Activated CD8-positive, alpha-beta memory T cell treated with anti-CD3 and anti-CD28 coated beads, Interleukin-2, amount 50 U/mL, for 48 hours (primary cell): ENCODE measurements at regions not wholly inside any gene's neighbourhood (a gene's known extent, or its start where the extent isn't known, plus 50 kb on each side); places are given as distances from the start of the nearest gene placed in this dataset.

Experiments
- DNase-seq: peaks from one replicate; pipeline ENCODE4 v3.0.0-alpha.2; 2020

DNA sequence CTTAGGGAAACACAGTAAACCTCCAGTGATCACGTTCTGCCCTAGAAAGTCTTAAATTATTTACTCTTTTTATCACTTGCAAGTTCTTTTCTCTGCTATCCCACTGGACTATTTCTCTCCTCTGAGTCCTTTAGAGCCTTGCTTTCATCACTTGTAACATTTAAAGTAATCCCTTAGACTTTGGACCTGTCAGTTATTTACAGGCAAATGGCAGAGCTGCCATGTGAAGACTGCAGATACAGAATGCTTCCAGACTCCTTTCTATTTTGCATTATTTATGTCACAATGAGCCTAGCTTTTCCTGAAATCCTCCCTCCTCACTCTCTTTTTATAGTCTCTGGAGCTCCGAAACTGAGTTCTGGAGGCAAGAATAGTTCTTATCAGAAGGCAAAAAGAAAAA, 325.6 kb upstream of the TRIB2 start:
- DNase-seq, result no peak

DNA sequence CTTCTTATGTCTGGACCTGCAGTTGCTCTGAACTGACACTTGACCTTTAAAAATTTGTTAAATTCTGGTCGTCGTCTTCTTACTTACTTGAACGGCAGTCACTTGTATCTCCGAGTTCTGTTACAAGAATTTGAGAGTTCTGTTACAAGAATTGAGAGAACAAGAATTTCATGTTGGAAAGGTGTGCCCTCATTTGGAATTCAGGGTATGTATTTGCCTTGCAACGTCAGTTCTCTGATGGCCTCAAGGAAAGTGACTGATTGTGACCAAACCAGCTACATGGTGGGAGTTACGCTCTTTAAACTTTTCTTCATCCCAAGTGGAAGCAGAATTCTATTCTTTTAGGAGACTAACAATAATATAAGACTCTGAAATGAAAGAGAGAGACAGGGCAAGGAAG, 320.0 kb upstream of the TRIB2 start:
- no peak for DNase-seq

DNA sequence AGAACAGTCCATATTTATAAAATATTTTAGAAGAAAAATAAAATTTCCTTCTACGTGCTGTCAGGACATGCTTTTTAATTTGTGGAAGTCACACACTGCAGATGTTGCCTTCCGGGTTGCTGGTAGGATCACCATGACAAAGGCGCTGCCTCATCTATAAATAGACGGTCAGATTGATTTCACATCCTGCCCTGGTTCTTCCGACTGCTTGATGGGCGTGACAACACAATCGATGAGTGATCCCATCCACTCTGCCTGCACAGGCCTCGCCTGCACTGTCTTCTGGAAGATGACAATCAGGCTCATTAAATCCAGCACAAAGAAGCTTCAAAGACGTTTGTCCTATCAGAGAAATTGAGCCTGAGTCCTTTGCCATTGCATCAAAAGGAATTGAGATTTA, 318.9 kb upstream of the TRIB2 start:
- DNase-seq, result no peak

DNA sequence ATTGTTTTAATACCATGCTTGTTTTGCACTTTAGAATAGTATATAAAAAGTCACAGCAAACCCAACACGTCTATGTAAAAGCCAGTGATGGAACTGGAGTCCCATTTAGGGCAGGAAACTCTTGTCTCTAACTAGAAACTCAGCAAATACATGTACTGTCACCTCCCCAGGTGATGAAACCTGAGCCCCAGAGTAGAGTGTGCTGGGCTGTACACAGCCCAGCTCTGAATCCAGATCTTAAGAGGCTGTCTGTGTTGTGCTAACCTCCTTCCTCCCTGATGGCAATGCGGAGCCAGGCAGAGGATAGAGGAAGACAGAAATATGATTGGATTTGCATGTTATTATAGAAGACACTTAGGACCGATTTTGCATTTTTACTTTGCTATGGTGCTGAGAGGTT, 317.5 kb upstream of the TRIB2 start:
- no peak for DNase-seq

DNA sequence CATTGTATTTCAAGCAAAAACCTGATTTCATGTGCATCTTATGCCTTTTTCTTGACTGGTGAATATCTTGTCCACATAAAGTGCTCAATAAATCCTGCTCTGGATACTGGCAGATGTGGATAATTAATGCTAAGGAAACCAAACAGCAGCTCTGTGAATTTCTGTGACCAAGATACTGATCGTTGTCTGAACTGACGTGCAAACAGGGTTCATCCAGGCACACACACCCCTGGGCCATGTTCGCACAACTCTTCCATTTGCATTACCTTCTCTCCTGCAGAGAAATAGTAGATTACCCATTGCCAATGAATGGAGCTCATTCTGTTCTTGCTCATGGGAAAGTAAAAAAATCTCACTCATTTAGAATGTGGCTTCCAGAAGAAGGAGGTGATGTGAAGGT, 316.2 kb upstream of the TRIB2 start:
- DNase-seq, result no peak

DNA sequence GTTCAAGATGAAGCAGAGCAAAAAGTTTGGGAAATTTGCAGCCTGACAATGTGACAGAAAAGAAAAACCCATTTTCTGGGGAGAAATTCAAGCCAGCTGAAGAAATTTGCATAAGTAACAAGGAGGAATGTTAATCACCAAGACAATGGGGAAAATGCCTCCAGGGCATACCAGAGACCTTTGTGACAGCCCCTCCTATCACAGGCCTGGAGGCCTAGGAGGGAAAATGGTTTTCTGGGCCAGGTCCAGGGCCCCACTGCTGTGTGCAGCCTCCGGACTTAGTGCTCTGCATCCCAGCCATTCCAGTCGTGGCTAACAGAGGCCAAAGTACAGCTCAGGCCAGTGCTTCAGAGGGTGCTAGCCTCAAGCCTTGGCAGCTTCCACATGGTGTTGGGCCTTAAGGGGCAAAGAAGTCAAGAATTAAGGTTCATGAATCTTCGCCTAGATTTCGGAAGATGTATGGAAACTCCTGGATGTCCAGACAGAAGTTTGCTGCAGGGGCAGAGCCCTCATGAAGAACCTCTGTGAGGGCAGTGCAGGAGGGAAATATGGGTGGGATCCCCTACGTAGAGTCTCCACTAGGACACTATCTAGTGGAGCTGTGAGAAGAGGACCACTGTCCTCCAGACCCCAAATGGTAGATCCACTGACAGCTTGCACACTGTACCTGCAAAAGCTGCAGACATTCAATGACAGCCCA, 314.1 kb upstream of the TRIB2 start:
- DNase-seq, result no peak

DNA sequence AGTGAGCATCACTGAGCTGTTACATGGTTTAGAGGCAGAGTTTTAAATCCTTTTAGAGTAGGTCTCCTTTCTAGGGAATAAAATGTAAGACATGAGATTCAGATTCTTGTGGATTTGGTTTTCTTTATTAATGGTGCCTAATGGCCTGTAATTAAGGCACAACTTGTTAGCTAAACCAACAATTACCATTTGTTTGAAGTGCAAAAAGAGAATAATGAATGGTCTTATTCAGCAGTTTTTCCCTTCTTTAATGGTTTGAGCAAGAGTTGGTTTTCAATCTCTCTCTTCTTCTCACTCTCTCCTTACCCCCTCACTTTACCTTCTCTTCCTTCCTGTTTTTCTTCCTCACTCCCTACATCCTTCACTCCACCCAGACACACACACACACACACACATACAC, 312.2 kb upstream of the TRIB2 start:
- no peak for DNase-seq

DNA sequence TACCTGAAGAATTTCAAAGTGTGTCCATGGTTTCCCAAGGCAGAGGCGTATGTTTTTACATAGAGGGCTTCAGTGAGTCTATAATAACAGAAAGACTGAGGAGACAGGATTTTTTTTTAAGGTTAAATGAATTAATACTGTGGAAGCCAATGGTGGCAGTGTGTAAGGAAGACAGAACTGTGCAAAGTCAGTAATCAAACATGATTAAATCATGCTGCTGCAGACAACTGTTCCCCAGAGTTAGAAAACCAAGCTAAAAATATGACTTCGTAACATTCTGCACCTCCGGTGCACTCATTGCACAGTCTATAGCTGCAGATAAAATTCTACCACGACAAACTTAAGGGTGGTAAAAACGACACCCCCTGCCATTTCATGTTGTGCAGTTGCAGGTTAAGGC, 309.6 kb upstream of the TRIB2 start:
- no peak for DNase-seq

DNA sequence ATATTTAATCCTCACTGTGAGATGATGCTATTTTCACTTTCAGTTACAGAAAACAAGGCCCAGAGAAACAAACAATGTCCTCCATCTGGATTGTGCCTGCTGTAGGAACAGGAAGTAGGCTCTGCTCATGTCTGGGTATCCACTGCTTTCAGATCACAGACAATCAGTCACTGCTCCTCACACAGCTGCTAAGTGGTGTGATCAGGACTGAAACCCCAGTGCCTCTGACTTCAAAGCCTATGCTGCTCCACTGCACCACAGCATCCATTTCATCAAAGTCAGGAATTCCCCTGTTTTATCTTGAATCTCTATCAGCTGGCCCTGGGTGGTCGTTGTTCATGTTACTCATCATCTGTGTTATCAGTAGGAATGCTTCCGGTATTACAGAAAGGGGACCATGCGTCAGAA, 303.8 kb upstream of the TRIB2 start:
- no peak for DNase-seq

DNA sequence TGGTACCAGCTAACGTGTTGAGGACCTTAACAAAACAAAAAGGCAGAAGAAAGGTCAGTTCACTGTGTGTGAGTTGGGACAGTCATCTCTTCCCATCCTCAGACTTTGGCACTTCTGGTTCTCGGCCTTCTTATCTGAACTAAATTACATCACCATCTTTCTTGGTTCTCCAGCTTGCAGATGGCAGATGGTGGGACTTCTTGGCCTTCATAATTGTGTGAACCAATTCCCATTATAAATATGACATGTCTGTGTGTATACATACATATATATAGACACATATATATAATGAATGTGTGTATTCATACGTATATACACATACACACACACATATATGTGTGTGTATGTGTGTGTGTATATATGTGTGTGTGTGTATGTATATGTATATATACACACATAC, 301.2 kb upstream of the TRIB2 start:
- DNase-seq, result no peak

DNA sequence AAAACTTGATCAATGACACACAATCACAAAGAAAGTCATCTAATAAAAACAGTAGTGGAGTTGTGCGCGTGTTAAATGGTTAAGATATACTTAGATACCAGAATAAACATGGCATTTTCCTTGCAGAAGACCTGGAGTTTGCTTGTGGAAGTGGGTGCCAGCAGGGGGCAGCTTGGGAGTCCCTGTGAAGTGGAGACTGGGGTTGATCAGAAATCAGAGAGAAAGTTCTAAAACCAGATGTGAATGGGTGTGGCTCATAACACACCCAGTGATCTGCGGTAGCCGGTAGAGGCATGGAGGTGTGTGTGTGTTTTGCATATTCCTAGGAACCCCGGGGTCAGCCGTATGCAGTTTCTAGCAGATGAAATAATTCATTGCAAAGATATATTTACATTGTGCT, 300.1 kb upstream of the TRIB2 start:
- DNase-seq, result no peak

DNA sequence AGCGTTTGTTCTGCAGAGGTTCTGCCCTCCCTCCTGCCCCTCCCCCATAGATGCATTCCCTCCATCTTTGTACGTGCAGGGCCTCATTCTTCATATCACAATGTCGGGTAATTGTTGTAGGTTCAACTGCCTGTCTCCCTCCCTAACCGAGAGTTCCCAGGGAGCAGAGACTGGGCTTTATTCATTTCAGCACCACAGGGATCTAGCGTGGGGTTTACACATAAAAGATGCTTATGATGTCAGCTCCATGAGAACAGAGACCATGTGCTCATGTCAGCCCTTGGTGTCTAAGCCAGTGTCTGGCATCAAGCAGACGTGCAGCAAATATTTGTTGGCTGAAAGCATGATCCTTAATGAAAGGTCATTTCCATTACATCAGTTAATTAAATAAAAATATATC, 298.9 kb upstream of the TRIB2 start:
- DNase-seq, result no peak

DNA sequence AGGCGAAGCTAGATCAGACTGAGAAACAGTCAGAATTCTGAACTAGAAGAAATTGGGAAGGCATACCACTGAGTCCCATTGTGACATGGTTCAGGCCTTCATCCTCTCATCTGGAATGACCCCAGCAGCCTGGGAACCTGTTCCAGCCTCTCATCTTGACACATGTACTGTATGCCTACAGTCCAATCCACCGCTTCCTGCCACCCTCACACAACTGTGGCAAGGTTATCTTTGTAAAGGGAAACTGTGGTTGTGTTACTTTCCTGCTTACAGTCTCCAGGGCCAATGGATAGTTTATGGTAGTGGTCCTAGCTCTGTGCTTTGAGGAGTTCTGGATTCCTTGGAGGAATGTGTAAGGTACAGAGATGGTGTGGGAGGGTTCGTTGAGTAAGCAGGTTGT, 296.9 kb upstream of the TRIB2 start:
- no peak for DNase-seq

DNA sequence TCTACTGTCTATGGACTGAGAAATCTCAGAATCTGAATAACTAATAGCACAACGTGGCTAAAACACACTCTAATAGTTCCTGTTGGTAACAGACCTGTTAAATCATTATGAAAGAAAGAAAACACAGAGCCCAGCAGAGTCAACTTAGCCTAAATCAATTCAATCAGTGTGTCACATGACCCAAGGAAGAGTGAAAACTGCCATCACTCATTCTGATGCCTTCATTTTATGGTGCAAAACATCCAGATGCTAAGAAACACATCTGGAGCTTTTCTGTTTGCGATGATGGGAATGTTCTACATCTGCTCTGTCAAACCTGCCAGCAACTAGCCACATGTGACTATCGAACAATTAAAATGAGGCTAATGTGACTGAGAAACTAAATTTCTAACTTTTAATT, 295.7 kb upstream of the TRIB2 start:
- DNase-seq, result no peak

DNA sequence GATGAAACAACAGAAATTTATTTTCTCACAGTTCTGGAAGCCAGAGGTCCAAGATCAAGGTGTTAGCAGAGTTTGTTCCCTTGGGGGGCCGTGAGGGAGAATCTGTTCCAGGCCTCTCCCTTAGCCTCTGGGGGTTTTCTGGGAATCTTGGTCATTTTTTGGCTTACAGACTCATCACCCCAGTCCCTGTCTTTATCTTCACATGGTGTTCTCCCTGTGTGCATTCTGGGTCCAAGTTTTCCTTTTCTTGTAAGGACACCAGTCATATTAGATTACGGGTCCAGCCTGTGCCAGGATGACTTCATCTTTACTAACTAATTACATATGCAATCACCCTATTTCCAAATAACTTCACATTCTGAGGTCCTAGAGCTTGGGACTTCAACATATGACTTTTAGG, 292.5 kb upstream of the TRIB2 start:
- no peak for DNase-seq

DNA sequence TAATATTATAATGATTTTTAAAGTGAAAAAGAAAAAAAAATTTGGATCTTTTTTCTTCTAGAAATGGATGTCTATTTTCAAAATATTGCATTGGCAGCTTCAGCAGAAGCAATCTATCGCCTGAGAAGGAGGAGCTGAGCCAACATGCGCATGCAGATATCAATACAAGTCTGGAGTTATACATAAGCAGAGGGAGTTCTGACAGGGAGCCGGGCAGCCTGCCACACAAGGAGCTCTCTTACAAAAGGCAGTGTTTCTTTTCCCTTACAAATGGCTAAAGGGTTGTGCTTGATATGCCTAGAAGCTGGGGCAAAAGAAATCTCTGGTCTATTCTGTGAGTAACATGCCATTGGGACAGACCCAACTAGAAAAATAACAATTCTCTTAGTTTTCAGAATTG, 291.9 kb upstream of the TRIB2 start:
- no peak for DNase-seq

DNA sequence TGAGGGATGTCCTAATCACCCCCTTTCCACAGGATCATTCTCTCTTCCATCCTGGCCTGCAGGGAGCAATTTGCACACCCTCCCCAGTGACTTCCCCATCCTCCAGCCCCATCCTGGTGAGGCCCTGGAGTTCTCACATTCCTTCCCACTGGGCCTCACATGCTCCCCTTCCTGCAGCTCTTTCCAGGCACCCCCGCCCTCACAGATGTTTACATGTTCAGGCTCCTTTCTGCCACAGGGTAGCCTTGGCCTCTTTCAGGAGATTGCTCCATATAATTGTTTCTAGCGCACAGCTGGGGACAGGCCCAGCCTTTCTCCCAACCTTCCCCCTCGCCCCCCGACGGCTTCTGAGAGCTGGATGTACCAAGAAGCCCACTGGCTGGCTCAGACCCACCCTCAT, 288.4 kb upstream of the TRIB2 start:
- no peak for DNase-seq

DNA sequence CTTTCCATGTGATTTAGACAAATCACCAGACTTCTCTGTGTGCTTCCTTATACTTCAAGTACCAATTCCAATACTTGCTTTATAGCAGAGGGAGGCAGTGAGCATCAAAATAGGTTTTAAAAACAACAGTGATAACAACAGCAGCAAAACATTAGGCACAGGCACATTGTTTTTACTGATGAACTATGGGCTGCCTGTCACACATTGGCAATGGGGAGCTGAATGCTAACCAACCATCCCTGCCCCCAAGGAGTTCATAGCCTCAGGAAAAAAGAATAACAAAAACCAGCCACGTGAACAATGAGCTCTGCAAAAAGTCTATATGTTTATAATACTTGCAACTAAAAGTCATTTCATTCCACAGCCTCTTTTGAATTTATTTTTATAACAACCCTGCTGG, 287.9 kb upstream of the TRIB2 start:
- no peak for DNase-seq

DNA sequence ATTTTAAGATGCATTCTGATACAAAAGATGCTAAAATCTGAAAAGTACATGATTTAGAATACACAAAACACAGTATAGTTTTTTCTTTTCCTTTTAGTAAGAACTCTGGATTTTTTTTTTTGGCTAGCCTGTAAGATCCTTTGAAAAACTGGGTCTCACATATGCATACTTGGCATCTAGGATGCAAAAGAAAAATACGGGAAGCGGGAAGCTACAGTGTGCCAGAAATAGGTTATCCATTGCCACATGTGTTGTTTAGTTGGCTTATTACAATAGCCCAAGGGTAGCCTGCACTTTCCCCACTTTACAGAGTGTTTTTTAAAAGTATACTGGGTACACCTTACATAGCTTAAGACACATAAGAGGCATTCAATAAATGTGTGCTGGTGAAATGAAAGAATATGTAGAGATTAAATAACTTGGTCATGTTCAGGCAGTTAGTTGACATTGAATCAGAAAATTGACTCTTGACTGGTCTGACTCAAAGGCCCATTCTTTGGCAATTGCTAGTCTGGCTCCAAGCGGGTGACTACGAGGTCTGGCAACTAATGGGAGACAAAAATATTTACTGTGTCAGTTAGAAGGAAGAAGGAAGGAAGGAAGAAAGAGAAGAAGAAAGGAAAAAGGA, 286.8 kb upstream of the TRIB2 start:
- DNase-seq, result no peak

DNA sequence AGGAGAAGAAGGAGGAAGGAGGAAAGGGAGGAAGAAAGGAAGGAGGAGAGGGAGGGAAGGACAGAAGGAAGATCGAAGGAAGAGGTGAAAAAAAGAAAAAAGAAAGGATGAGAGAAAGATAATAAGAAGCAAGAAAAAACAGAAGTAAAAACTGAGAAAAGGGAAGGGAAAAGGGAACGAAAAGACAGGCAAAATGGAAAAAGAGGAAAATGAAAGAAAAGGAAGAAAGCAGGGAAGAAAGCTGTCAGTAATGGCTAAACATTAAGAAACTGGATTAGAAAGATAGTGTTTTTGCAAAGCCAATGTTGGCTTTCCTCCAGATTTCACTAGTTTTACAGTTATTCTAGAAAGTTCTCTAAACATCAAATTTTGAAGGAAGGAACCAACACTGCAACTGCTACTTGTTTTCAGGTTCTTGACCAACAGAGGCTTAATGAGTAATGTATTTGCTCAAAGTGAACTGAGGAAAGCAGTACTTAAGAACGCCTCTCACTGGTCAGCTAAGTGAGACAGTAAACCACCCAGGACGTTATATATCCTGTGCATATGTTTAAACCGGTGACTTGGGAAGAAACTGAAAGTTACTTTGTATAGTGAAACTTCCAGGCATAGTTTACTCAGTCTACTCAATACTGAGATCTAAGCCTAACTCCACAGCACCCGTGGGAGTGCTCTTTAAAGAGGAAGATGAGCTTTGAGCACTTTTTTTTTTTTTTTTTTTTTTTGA, 286.2 kb upstream of the TRIB2 start:
- DNase-seq, result no peak

DNA sequence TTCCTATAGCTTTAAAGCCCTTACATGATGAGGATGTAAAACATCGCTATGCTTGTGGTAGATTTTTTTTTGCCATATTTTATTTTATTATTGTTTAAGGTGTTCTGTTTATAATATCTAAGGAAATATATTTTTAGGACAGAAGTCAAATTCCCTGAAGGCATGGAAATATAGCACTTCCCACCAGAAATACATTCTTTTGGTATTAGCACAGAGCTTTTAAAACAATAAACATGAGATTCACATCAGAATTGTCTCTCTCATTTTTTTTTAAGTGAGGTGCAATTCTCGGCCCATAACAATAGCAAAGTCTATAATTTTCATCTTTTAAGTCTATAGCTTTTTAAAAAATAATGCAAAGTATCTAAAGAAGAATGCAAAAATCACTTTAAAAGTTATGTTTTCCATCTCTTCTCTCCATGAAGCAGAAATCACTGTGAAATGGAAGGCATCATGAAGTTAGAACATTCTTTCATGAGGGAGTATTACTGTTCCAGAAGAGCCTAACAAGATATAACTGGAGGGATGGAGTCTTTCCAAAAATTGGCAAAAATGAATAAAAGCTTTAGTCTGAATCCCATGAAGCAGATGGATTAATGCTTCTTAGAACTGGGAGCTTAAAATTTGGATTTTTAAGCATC, 283.6 kb upstream of the TRIB2 start:
- no peak for DNase-seq

DNA sequence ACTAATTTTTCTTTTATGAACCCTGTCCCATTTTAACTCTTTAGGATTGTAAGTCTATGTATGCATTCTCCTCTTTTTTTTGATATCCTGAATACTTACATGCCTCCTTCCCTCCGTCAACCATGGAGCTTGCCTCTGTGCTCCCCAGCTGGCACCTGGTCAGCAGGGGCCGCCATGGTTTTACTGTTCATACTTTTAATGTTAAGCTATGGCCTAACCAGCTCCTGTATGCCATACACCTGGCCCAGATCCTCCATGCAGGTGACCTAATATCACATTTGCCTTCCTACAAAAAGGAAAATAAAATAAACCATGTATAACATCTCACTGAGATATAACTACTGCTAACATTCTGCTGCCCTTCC, 283.1 kb upstream of the TRIB2 start:
- DNase-seq, result no peak

DNA sequence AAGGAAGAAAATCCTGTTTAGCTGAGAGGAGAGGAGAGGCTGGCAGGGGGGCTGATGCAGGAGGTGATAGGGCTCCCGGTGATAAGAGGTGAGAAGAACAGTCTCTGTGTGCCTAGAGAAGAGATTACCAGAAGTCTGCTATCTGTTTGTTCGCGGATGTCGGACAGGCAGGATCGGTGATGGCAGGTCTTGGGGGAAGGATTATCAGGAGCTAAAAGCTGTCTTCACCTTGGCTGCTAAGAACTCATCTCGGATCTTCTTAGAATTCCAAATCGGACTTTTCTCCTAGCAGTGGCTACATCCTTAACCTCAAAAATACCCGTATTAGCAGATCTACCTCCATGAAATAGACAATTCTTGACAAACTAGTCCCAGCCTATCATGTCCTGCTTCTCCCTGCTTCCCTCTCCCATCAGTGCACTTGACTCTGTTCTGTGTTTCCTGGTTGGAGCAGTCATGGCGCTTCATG, 282.1 kb upstream of the TRIB2 start:
- DNase-seq, result no peak
